Erythroblast (primary cell): ENCODE measurements at regions not wholly inside any gene's neighbourhood (a gene's known extent, or its start where the extent isn't known, plus 50 kb on each side); places are given as distances from the start of the nearest gene placed in this dataset.

Source experiments
- GATA1 ChIP-seq: IDR thresholded peaks from 2 replicates; pipeline ENCODE4 v1.6.1; 2011; ENCODE audit warnings: low read depth, mild to moderate bottlenecking, control low read depth, low read length, moderate library complexity
- POLR2A ChIP-seq: IDR thresholded peaks from 2 replicates; pipeline ENCODE4 v1.6.1; 2011; ENCODE audit warnings: mild to moderate bottlenecking, low read length

DNA sequence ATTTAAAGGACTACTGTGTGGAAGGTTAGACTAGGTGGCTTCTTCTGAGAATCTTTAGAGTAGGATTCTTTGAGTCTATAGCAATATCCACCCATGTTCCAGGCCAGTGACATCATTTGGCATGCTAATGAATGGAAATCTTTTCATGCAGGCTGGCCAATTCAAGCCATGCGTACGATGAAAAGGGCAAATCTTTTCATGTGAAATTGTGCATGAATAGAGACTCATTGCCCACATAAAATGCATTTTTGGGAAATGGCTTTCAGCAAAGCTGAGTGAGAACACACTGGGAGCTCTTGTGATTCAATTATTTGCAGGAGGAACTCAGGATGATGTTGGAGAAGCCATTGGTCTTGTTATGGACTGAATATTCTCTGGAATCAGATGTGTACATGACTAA, 324.9 kb upstream of the DAB1 start:
- TF ChIP-seq POLR2A (no peak), GATA1 (no peak)
